ENCODE measurements at regions not wholly inside any gene's neighbourhood (a gene's known extent, or its start where the extent isn't known, plus 50 kb on each side); places are given as distances from the start of the nearest gene placed in this dataset.

DNA sequence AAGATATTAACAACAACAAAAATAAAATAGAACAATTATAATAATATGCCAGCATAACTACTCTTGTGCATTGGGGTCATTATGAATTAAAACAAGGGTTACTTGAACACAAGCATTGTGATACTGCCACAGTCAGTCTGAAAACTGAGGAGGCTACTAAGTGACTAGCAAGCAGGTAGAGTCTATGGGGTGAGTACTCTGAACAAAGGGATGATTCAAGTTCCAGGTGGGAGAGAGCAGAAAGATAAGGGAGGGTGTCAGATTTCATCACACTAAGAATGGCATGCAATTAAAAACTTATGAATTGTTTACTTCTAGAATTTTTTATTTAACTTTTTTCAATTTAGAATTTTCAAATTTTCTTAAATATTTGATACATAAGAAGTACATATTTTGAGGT is 754.4 kb upstream of the GOLIM4 start:
- TF ChIP-seq, protein P1, sequence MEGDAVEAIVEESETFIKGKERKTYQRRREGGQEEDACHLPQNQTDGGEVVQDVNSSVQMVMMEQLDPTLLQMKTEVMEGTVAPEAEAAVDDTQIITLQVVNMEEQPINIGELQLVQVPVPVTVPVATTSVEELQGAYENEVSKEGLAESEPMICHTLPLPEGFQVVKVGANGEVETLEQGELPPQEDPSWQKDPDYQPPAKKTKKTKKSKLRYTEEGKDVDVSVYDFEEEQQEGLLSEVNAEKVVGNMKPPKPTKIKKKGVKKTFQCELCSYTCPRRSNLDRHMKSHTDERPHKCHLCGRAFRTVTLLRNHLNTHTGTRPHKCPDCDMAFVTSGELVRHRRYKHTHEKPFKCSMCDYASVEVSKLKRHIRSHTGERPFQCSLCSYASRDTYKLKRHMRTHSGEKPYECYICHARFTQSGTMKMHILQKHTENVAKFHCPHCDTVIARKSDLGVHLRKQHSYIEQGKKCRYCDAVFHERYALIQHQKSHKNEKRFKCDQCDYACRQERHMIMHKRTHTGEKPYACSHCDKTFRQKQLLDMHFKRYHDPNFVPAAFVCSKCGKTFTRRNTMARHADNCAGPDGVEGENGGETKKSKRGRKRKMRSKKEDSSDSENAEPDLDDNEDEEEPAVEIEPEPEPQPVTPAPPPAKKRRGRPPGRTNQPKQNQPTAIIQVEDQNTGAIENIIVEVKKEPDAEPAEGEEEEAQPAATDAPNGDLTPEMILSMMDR (IDR thresholded peaks at IDR 0.05): no peak
- no peak for TF ChIP-seq POLR2A (IDR thresholded peaks at IDR 0.05)

Measured in testis (tissue), 2 donors.